DOHH2 (cell line): ENCODE measurements at regions not wholly inside any gene's neighbourhood (a gene's known extent, or its start where the extent isn't known, plus 50 kb on each side); places are given as distances from the start of the nearest gene placed in this dataset.
A peak's percentile ranks its signal among the peaks of the same experiment; 100 is the strongest.

Source experiments
- H3F3A ChIP-seq: fragments of 200-600 bp; sonication (generic), shearing (Covaris generic); 2 replicates; pipeline ENCODE4 v1.6.0; 2016; ENCODE audit warnings: antibody characterized with exemption, mild to moderate bottlenecking; ENCODE audit not compliant: control insufficient read depth, insufficient read depth
- H3K27ac ChIP-seq: fragments of 200-600 bp; sonication (generic); 2 replicates; pipeline ENCODE4 v1.5.1; 2014; ENCODE audit warnings: low read depth, mild to moderate bottlenecking, low read length, moderate library complexity
- H3K27me3 ChIP-seq: fragments of 200-600 bp; sonication (generic); 2 replicates; pipeline ENCODE4 v1.6.1; 2014; ENCODE audit warnings: mild to moderate bottlenecking, low read length, mixed read lengths; ENCODE audit not compliant: control insufficient read depth
- H3K36me3 ChIP-seq: fragments of 200-600 bp; sonication (generic); 2 replicates; pipeline ENCODE4 v1.6.1; 2014; ENCODE audit warnings: mild to moderate bottlenecking, low read length, moderate library complexity, mixed read lengths; ENCODE audit not compliant: control insufficient read depth
- H3K4me1 ChIP-seq: fragments of 200-600 bp; sonication (generic); 2 replicates; pipeline ENCODE4 v1.6.1; 2014; ENCODE audit warnings: mild to moderate bottlenecking, low read length, mixed read lengths; ENCODE audit not compliant: control insufficient read depth
- H3K4me2 ChIP-seq: fragments of 200-600 bp; sonication (generic); 2 replicates; pipeline ENCODE4 v1.6.0; 2014; ENCODE audit warnings: mild to moderate bottlenecking, low read length, moderate library complexity
- H3K4me3 ChIP-seq: fragments of 200-600 bp; sonication (generic); 2 replicates; pipeline ENCODE4 v1.5.1; 2014; ENCODE audit warnings: mild to moderate bottlenecking, low read length, mixed read lengths
- H3K79me2 ChIP-seq: fragments of 200-600 bp; sonication (generic); 2 replicates; pipeline ENCODE4 v1.6.1; 2014; ENCODE audit warnings: mild to moderate bottlenecking, low read length, mixed read lengths; ENCODE audit not compliant: control insufficient read depth
- H3K9me2 ChIP-seq: fragments of 200-600 bp; sonication (generic); replicated peaks from 2 replicates; pipeline ENCODE4 v1.6.1; 2014; ENCODE audit warnings: mild to moderate bottlenecking, low read length, mixed read lengths; ENCODE audit not compliant: control insufficient read depth
- H3K9me3 ChIP-seq: fragments of 200-600 bp; sonication (generic); 2 replicates; pipeline ENCODE4 v1.6.1; 2014; ENCODE audit warnings: antibody characterized with exemption, low read length, mixed read lengths; ENCODE audit not compliant: control insufficient read depth, insufficient read depth
- H4K20me1 ChIP-seq: fragments of 200-600 bp; sonication (generic); 2 replicates; pipeline ENCODE4 v1.6.0; 2014; ENCODE audit warnings: low read depth, mild to moderate bottlenecking, antibody characterized with exemption, low read length, moderate library complexity; ENCODE audit not compliant: control insufficient read depth, insufficient read depth
- EZH2phosphoT487 ChIP-seq: fragments of 200-600 bp; sonication (generic); IDR thresholded peaks from 2 replicates; pipeline ENCODE4 v1.6.1; 2017; ENCODE audit warnings: borderline replicate concordance, mild to moderate bottlenecking, antibody characterized with exemption, low read length, moderate library complexity, mixed read lengths
- TF ChIP-seq, protein P1 (sequence below): fragments of 200-600 bp; sonication (generic); IDR thresholded peaks from one replicate; pipeline ENCODE4 v1.5.1; 2014; ENCODE audit warnings: antibody characterized with exemption, mild to moderate bottlenecking, low read depth, low read length; ENCODE audit not compliant: poor library complexity, severe bottlenecking

DNA sequence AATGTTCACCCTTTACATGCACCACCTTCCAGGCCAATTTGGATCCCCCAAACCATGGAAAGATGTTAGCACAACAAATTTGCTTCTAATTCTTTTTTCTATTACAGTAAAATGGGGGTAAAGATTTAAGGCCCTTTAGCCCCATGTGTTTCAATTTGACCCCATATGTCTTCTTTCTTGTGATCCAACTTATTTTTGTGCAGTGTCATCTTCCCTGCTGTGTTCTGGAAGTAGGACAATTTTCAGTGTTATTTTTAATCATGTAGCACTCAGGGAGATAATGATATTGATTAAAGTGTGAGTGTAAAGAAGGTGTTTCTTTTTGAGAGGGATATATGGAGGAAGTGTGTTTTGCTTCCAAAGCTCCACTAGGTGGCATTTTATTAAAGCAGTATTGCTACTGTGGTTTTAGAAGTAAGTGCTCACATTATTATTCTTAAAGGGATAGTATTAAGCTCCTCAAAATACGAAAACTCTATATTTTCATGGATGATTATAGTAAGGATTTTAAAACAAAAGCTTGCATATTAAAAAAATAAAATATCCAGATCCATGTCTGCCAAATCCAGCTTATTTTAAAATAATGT is 118.7 kb upstream of the ATP10B start:
- H3K27ac ChIP-seq: no peak overlapping the region
- H3K9me3 ChIP-seq: no peaks in the 10 kb centered on the region

DNA sequence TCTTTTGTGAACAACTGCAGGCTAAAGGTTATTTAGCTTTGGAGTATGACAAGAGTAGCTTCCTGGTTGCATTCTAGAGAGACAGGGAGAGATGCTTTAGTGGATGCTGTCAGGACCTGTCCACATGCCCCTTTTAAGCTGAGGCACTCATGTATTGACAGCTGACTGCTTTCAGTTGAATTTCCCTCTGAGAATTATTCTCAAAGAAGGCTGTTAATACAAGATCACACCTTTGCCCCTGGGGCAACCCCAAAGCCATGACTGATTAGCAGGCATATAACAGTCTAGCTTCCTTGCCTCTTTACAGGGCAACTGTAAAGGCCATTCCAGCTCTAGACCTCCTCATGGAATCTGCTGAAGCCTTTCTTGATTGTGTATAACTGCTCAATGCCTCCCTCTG is 117.6 kb upstream of the ATP10B start:
- H3K9me3 ChIP-seq: no peaks in the 10 kb centered on the region
- no peak overlapping the region for H3K4me2 ChIP-seq
- H3K27ac ChIP-seq: no peak overlapping the region
- no peaks in the 10 kb centered on the region for H3K27me3 ChIP-seq
- no peaks in the 10 kb centered on the region for H3F3A ChIP-seq
- H3K36me3 ChIP-seq: no peaks in the 10 kb centered on the region
- no peaks in the 10 kb centered on the region for H3K4me1 ChIP-seq
- TF ChIP-seq, protein P1, sequence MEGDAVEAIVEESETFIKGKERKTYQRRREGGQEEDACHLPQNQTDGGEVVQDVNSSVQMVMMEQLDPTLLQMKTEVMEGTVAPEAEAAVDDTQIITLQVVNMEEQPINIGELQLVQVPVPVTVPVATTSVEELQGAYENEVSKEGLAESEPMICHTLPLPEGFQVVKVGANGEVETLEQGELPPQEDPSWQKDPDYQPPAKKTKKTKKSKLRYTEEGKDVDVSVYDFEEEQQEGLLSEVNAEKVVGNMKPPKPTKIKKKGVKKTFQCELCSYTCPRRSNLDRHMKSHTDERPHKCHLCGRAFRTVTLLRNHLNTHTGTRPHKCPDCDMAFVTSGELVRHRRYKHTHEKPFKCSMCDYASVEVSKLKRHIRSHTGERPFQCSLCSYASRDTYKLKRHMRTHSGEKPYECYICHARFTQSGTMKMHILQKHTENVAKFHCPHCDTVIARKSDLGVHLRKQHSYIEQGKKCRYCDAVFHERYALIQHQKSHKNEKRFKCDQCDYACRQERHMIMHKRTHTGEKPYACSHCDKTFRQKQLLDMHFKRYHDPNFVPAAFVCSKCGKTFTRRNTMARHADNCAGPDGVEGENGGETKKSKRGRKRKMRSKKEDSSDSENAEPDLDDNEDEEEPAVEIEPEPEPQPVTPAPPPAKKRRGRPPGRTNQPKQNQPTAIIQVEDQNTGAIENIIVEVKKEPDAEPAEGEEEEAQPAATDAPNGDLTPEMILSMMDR: no peak
- no peak for TF ChIP-seq EZH2phosphoT487
- H3K9me2 ChIP-seq: no peaks in the 10 kb centered on the region
- H3K4me3 ChIP-seq: no peak overlapping the region
- no peaks in the 10 kb centered on the region for H3K79me2 ChIP-seq
- H4K20me1 ChIP-seq: no peaks in the 10 kb centered on the region

More for the DNA sequence above, 118.7 kb upstream of the ATP10B start:
- H3K36me3 ChIP-seq: no peaks in the 10 kb centered on the region
- TF ChIP-seq, protein P1: peak; percentile 53
- no peak for TF ChIP-seq EZH2phosphoT487
- H3K79me2 ChIP-seq: no peaks in the 10 kb centered on the region
- H3K4me2 ChIP-seq: no peak overlapping the region
- H4K20me1 ChIP-seq: no peaks in the 10 kb centered on the region
- no peaks in the 10 kb centered on the region for H3K4me1 ChIP-seq
- H3K4me3 ChIP-seq: no peak overlapping the region
- no peaks in the 10 kb centered on the region for H3K9me2 ChIP-seq
- H3K27me3 ChIP-seq: no peaks in the 10 kb centered on the region
- no peaks in the 10 kb centered on the region for H3F3A ChIP-seq

DNA sequence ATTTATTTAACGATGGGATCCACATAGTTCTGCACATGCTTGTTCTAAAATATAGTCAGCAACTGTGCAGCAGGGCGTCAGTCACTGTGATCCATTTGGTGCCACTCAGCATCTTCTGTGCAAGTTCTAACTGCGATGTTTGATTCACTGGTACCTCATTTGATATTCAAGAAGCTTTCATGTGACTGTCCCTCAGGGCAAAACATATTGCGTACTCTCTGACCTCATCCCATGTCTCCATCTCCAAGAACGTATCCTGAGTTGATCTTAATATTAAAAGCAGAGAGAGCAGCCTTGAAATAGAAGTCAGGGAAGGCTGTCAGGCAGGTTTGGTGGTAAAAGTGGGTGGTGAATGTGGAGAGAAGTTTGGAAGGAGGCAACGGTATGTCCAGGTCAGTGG is 116.5 kb upstream of the ATP10B start:
- H3K4me2 ChIP-seq: no peak overlapping the region
- H3F3A ChIP-seq: no peaks in the 10 kb centered on the region
- no peaks in the 10 kb centered on the region for H3K9me3 ChIP-seq
- no peak for TF ChIP-seq EZH2phosphoT487
- TF ChIP-seq, protein P1: no peak
- no peak overlapping the region for H3K4me3 ChIP-seq
- no peaks in the 10 kb centered on the region for H4K20me1 ChIP-seq
- H3K9me2 ChIP-seq: no peaks in the 10 kb centered on the region
- H3K27ac ChIP-seq: no peak overlapping the region
- no peaks in the 10 kb centered on the region for H3K79me2 ChIP-seq
- no peaks in the 10 kb centered on the region for H3K36me3 ChIP-seq
- H3K4me1 ChIP-seq: no peaks in the 10 kb centered on the region
- H3K27me3 ChIP-seq: no peaks in the 10 kb centered on the region
